DND-41 (cell line): ENCODE measurements at regions not wholly inside any gene's neighbourhood (a gene's known extent, or its start where the extent isn't known, plus 50 kb on each side); places are given as distances from the start of the nearest gene placed in this dataset.

Source experiments
- CTCF ChIP-seq: IDR thresholded peaks from 2 replicates; pipeline ENCODE4 v1.5.1; 2012; ENCODE audit warnings: borderline replicate concordance, low read length, moderate library complexity, mild to moderate bottlenecking; ENCODE audit not compliant: poor library complexity, severe bottlenecking; ENCODE audit errors: extremely low read depth
- EZH2 ChIP-seq: IDR thresholded peaks from 3 replicates; pipeline ENCODE4 v1.6.1; 2012; ENCODE audit warnings: borderline replicate concordance, low read depth, mild to moderate bottlenecking, moderate library complexity, low read length, inconsistent platforms; ENCODE audit not compliant: severe bottlenecking

GRCh38 chr22:25281675-25282345, 62.4 kb downstream of the CRYBB2 start:
- no peak for TF ChIP-seq CTCF
- TF ChIP-seq EZH2 = no peak
